ENCODE measurements at regions not wholly inside any gene's neighbourhood (a gene's known extent, or its start where the extent isn't known, plus 50 kb on each side); places are given as distances from the start of the nearest gene placed in this dataset.

DNA sequence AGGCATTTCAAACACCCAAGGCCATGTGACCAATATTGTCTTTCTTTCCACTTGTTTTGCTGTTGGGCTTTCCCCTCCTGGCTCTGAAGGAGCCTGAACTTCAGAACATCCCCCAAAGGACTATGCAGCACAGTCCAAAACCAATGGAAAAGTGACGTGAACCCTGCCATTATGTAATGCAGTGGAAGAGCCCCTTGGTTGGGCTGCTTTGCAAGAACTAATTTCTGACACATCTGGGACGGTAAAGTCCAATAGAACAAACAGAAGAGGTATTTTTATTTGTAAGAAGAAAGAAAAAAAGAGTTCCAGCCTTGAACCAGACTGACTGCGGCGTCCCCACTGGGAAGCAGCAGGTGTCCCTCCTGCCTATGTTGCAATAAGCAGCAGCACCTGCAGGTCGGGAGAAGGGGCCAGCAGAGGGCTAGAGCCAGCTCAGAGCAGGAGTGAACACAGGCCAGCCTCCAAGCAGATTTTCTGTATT lies 116.7 kb downstream of the CDC7 start:
- TF ChIP-seq, protein P1, sequence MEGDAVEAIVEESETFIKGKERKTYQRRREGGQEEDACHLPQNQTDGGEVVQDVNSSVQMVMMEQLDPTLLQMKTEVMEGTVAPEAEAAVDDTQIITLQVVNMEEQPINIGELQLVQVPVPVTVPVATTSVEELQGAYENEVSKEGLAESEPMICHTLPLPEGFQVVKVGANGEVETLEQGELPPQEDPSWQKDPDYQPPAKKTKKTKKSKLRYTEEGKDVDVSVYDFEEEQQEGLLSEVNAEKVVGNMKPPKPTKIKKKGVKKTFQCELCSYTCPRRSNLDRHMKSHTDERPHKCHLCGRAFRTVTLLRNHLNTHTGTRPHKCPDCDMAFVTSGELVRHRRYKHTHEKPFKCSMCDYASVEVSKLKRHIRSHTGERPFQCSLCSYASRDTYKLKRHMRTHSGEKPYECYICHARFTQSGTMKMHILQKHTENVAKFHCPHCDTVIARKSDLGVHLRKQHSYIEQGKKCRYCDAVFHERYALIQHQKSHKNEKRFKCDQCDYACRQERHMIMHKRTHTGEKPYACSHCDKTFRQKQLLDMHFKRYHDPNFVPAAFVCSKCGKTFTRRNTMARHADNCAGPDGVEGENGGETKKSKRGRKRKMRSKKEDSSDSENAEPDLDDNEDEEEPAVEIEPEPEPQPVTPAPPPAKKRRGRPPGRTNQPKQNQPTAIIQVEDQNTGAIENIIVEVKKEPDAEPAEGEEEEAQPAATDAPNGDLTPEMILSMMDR (IDR thresholded peaks at IDR 0.05): no peak
- TF ChIP-seq POLR2AphosphoS5 (IDR thresholded peaks at IDR 0.05) (no peak), POLR2A (IDR thresholded peaks at IDR 0.05) (no peak)

Measured in suprapubic skin (tissue), 4 donors.